ENCODE measurements at regions not wholly inside any gene's neighbourhood (a gene's known extent, or its start where the extent isn't known, plus 50 kb on each side); places are given as distances from the start of the nearest gene placed in this dataset.

DNA sequence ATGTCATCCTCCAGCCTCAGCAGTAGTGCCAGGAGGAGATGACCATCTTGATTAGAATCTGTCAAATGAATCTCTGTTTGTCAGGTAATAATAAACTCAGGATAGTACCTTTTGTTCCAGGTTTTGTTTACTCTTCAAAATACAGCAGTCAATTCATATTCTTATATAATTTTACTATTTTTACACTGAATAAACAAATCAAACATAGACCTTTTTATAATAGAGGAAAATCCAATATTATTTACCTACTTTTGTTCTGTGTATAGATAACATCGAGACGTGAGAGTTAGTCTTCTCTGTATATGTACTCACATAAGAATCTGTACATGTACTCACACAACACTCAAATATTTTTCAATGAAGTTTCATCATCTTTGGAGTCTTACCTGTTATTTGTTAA is 365.4 kb upstream of the EPHA5 start:
- TF ChIP-seq EP300 (IDR thresholded peaks at IDR 0.05): no peak
- TF ChIP-seq POLR2A (IDR thresholded peaks at IDR 0.05): no peak
